DND-41 (cell line): ENCODE measurements at regions not wholly inside any gene's neighbourhood (a gene's known extent, or its start where the extent isn't known, plus 50 kb on each side); places are given as distances from the start of the nearest gene placed in this dataset.

Source experiments
- CTCF ChIP-seq: IDR thresholded peaks from 2 replicates; pipeline ENCODE4 v1.5.1; 2012; ENCODE audit warnings: borderline replicate concordance, low read length, moderate library complexity, mild to moderate bottlenecking; ENCODE audit not compliant: poor library complexity, severe bottlenecking; ENCODE audit errors: extremely low read depth
- EZH2 ChIP-seq: IDR thresholded peaks from 3 replicates; pipeline ENCODE4 v1.6.1; 2012; ENCODE audit warnings: borderline replicate concordance, low read depth, mild to moderate bottlenecking, moderate library complexity, low read length, inconsistent platforms; ENCODE audit not compliant: severe bottlenecking

- TF ChIP-seq CTCF (peak; percentile 11), EZH2 (no peak)
These were observed 59.6 kb upstream of the TMEM163 start for GRCh38 chr2:134778372-134778771.
